Keratinocyte (primary cell): ENCODE measurements at regions not wholly inside any gene's neighbourhood (a gene's known extent, or its start where the extent isn't known, plus 50 kb on each side); places are given as distances from the start of the nearest gene placed in this dataset.

ENCODE experiments used
- DNase-seq: peaks from one replicate; pipeline ENCODE4 v3.0.0-alpha.2; 2011; ENCODE audit warnings: low read depth, missing footprints, low spot score
- FAIRE-seq: peaks from 2 replicates; lab custom pipeline; 2011; peaks lifted over from hg19 to GRCh38; lab: Jason Lieb, UNC
- H2AFZ ChIP-seq: 2 replicates; pipeline ENCODE4 v1.6.0; 2012; ENCODE audit warnings: low read length, control low read depth, inconsistent platforms; ENCODE audit not compliant: control insufficient read depth
- H3K27ac ChIP-seq: 2 replicates; pipeline ENCODE4 v1.5.1; 2011; ENCODE audit warnings: low read length; ENCODE audit not compliant: control insufficient read depth, insufficient read depth
- H3K27me3 ChIP-seq: 3 replicates; pipeline ENCODE4 v1.6.0; 2011; ENCODE audit warnings: low read length; ENCODE audit not compliant: control insufficient read depth, insufficient read depth; ENCODE audit errors: extremely low read depth
- H3K36me3 ChIP-seq, 2 experiments: 2 replicates in 1 of 2; 3 replicates in 1 of 2; pipeline ENCODE4 v1.5.1; 2011; ENCODE audit warnings: low read length in 2 of 2, mild to moderate bottlenecking in 1 of 2; ENCODE audit not compliant: control insufficient read depth in 2 of 2, insufficient read depth in 2 of 2; ENCODE audit errors: extremely low read depth in 1 of 2
- H3K4me1 ChIP-seq: 3 replicates; pipeline ENCODE4 v1.5.1; 2011; ENCODE audit warnings: low read length; ENCODE audit not compliant: control insufficient read depth, insufficient read depth; ENCODE audit errors: extremely low read depth
- H3K4me2 ChIP-seq: 3 replicates; pipeline ENCODE4 v1.6.0; 2011; ENCODE audit warnings: low read depth, low read length; ENCODE audit not compliant: control insufficient read depth, insufficient read depth; ENCODE audit errors: extremely low read depth
- H3K4me3 ChIP-seq, 3 experiments: fragments of 200-600 bp in 1 of 3; sonication (generic) in 1 of 3; 2 replicates in 2 of 3; 3 replicates in 1 of 3; pipeline ENCODE4 v1.5.1; 2011 to 2016; ENCODE audit warnings: low read length in 3 of 3, mild to moderate bottlenecking in 3 of 3, control low read depth in 2 of 3, inconsistent platforms in 1 of 3, low read depth in 1 of 3, mixed read lengths in 1 of 3, mixed run types in 1 of 3, moderate library complexity in 1 of 3; ENCODE audit not compliant: control insufficient read depth in 2 of 3, insufficient read depth in 2 of 3; ENCODE audit errors: extremely low read depth in 1 of 3
- H3K79me2 ChIP-seq: 2 replicates; pipeline ENCODE4 v1.6.0; 2012; ENCODE audit warnings: low read length; ENCODE audit not compliant: control insufficient read depth, insufficient read depth
- H3K9ac ChIP-seq: 3 replicates; pipeline ENCODE4 v1.6.0; 2011; ENCODE audit warnings: low read length; ENCODE audit not compliant: control insufficient read depth, insufficient read depth; ENCODE audit errors: extremely low read depth
- H3K9me1 ChIP-seq: 3 replicates; pipeline ENCODE4 v1.6.0; 2011; ENCODE audit warnings: low read length; ENCODE audit not compliant: control insufficient read depth, insufficient read depth; ENCODE audit errors: extremely low read depth
- H3K9me3 ChIP-seq: 2 replicates; pipeline ENCODE4 v1.5.1; 2012; ENCODE audit warnings: low read depth, low read length; ENCODE audit not compliant: control insufficient read depth
- H4K20me1 ChIP-seq: 3 replicates; pipeline ENCODE4 v1.6.0; 2011; ENCODE audit warnings: low read length; ENCODE audit not compliant: control insufficient read depth, insufficient read depth; ENCODE audit errors: extremely low read depth
- CTCF ChIP-seq, 3 experiments: IDR thresholded peaks in 1 of 3; conservative IDR thresholded peaks in 1 of 3; optimal IDR thresholded peaks in 1 of 3; 2 replicates in 2 of 3; 3 replicates in 1 of 3; pipeline versions ENCODE3 to v1.5.1; 2011; ENCODE audit warnings: low read length in 3 of 3, mild to moderate bottlenecking in 3 of 3, moderate library complexity in 2 of 3, control low read depth in 1 of 3, inconsistent platforms in 1 of 3; ENCODE audit not compliant: insufficient read depth in 2 of 3; ENCODE audit errors: extremely low read depth in 1 of 3
- EZH2 ChIP-seq: IDR thresholded peaks from one replicate; pipeline ENCODE4 v1.6.1; 2012; ENCODE audit warnings: inconsistent platforms, mild to moderate bottlenecking, low read length, moderate library complexity
- dilution Hi-C: fragments of 300-500 bp; cut with MboI; formaldehyde crosslinking; loops from one replicate; pipeline ENCODE4 v1.7.0; 2020; ENCODE audit warnings: low sequenced_read_pairs; ENCODE audit not compliant: extremely low pct_ligation_motif_present

- dilution Hi-C loops, result no loop called here
Measured at GRCh38 chr4:162912482-162912881, 254.2 kb downstream of the NAF1 start.

GRCh38 chr4:162911349-162911748, 255.3 kb downstream of the NAF1 start:
- no peaks in the 10 kb centered on the region for H3K9me1 ChIP-seq
- no peak for TF ChIP-seq CTCF (optimal IDR thresholded peaks at IDR 0.05 in 1 of 3, IDR thresholded peaks at IDR 0.05 in 1 of 3, conservative IDR thresholded peaks at IDR 0.05 in 1 of 3; ENCODE audit: extremely low read depth in 1 of 3, insufficient read depth in 2 of 3, low read length in 3 of 3)
- H3K4me3 ChIP-seq, result no peak overlapping the region
- H3K4me2 ChIP-seq, result no peak overlapping the region
- H3K4me1 ChIP-seq, result no peaks in the 10 kb centered on the region
- FAIRE-seq (no peak), DNase-seq (no peak)
- dilution Hi-C loops, result no loop called here
- H3K9ac ChIP-seq, result no peak overlapping the region
- H3K36me3 ChIP-seq, result no peaks in the 10 kb centered on the region
- no peaks in the 10 kb centered on the region for H4K20me1 ChIP-seq
- no peaks in the 10 kb centered on the region for H3K79me2 ChIP-seq
- H3K27ac ChIP-seq, result no peak overlapping the region
- H2AFZ ChIP-seq, result no peak overlapping the region
- H3K27me3 ChIP-seq, result no peaks in the 10 kb centered on the region
- no peaks in the 10 kb centered on the region for H3K9me3 ChIP-seq

More at GRCh38 chr4:162912482-162912881, 254.2 kb downstream of the NAF1 start:
- FAIRE-seq (no peak), DNase-seq (no peak)
- no peak overlapping the region for H3K9ac ChIP-seq
- H3K9me3 ChIP-seq, result no peaks in the 10 kb centered on the region
- no peaks in the 10 kb centered on the region for H3K79me2 ChIP-seq
- no peaks in the 10 kb centered on the region for H3K36me3 ChIP-seq
- H3K27me3 ChIP-seq, result no peaks in the 10 kb centered on the region
- TF ChIP-seq EZH2 (no peak), CTCF (optimal IDR thresholded peaks at IDR 0.05 in 1 of 3, IDR thresholded peaks at IDR 0.05 in 1 of 3, conservative IDR thresholded peaks at IDR 0.05 in 1 of 3; ENCODE audit: extremely low read depth in 1 of 3, insufficient read depth in 2 of 3, low read length in 3 of 3) (no peak)
- no peak overlapping the region for H3K27ac ChIP-seq
- no peak overlapping the region for H3K4me2 ChIP-seq
- no peaks in the 10 kb centered on the region for H3K9me1 ChIP-seq
- no peaks in the 10 kb centered on the region for H4K20me1 ChIP-seq
- H2AFZ ChIP-seq, result no peak overlapping the region
- H3K4me1 ChIP-seq, result no peaks in the 10 kb centered on the region
- no peak overlapping the region for H3K4me3 ChIP-seq
